Heart right ventricle (tissue), 16 donors: ENCODE measurements at regions not wholly inside any gene's neighbourhood (a gene's known extent, or its start where the extent isn't known, plus 50 kb on each side); places are given as distances from the start of the nearest gene placed in this dataset.

Experiments
- ATAC-seq, 8 donors: fragments of 200-7000 bp; cut with Tn5 transposase; one replicate each; pipeline ENCODE4 v1.9.1; 2020; ENCODE audit warnings: mild to moderate bottlenecking in 8 of 8, moderate library complexity in 8 of 8, moderate number of reproducible peaks in 1 of 8
- DNase-seq, 2 donors: peaks; one replicate each; pipeline ENCODE4 v3.0.0-alpha.2; 2020
- H3K27ac ChIP-seq, 10 donors: fragments of 200-600 bp; sonication (generic) in 2 of 10; one replicate each; pipeline versions ENCODE4 v1.5.0 to v1.8.0; 2020 to 2022; ENCODE audit warnings: mild to moderate bottlenecking in 3 of 10
- H3K27me3 ChIP-seq, 7 donors: fragments of 200-600 bp; one replicate each; pipeline ENCODE4 v1.8.0; 2021 to 2022; ENCODE audit warnings: mild to moderate bottlenecking in 2 of 7
- H3K36me3 ChIP-seq, 9 donors: fragments of 200-600 bp; sonication (generic) in 1 of 9; one replicate each; pipeline versions ENCODE4 v1.5.0 to v1.8.0; 2020 to 2022; ENCODE audit warnings: mild to moderate bottlenecking in 2 of 9
- H3K4me1 ChIP-seq, 9 donors: fragments of 200-600 bp; sonication (generic) in 1 of 9; one replicate each; pipeline versions ENCODE4 v1.5.0 to v1.8.0; 2020 to 2022; ENCODE audit warnings: mild to moderate bottlenecking in 4 of 9
- H3K4me3 ChIP-seq, 10 donors: fragments of 200-600 bp; sonication (generic) in 2 of 10; one replicate each; pipeline versions ENCODE4 v1.5.0 to v1.8.0; 2020 to 2022; ENCODE audit warnings: mild to moderate bottlenecking in 7 of 10, moderate library complexity in 2 of 10
- H3K9me3 ChIP-seq, 11 donors: fragments of 200-600 bp in 10 of 11; sonication (generic) in 2 of 11; one replicate each; pipeline versions ENCODE4 v1.5.0 to v1.8.0; 2013 to 2022; ENCODE audit warnings: mild to moderate bottlenecking in 2 of 11, control low read depth in 1 of 11, moderate library complexity in 1 of 11
- CTCF ChIP-seq, 9 donors: fragments of 200-600 bp; sonication (generic) in 2 of 9; IDR thresholded peaks; one replicate each; pipeline versions ENCODE4 v1.5.0 to v1.8.0; 2021 to 2022; ENCODE audit warnings: antibody characterized with exemption in 9 of 9, mild to moderate bottlenecking in 5 of 9, moderate library complexity in 1 of 9
- WGBS, 2 donors: extraction: QIAGEN DNeasy Blood & Tissue Kit; methylation state at CpG; one replicate each; pipeline ENCODE4 v1.1.7; 2013; ENCODE audit warnings: inconsistent platforms in 1 of 2; 5-methylcytosine and 5-hydroxymethylcytosine counted together
- intact Hi-C, 10 donors: fragments of 100-400 bp; cut with DNase I; formaldehyde crosslinking; loops; one replicate each; pipeline versions ENCODE4 v1.11.1 to v1.14.2; 2022
- donor health status: Arrhythmogenic right ventricular cardiomyopathy.
- donor health status: ischemic (EF 13 %, LVEDD 7.1; RV severe dilation, severe dysfunction).
- donor health status: healthy with polysubstance abuse.
- donor health status: DM: no; HTN: yes; CAD: no.
- donor health status: DM: no; HTN: no; CAD: no.
- donor health status: ischemic (EF 25% LVEDD 6.9; RV normal size, moderate dysfunction).
- donor health status: ischemic (EF 25% LVEDD 5.7; RV mildly dilated, moderate dysfunction).
- donor health status: healthy.
- donor health status: DM: yes; HTN: yes; CAD: no.
- donor health status: Ischemic cardiomyopathy.
- donor health status: ischemic (EF 35%, LVEDD 5.7; RV mildly dilated, moderate dysfunction).
- donor health status: nonischemic (EF 11% LVEDD 7.7; RV severe dilation, severe dysfunction).
- donor health status: DM: yes; HTN: yes; CAD: no.
- donor health status: PGD.
- donor health status: ischemic (EF 29% LVEDD 5.4; RV normal size, mild dysfunction).
- donor health status: nonischemic (EF 23%, LVEDD 6.1; RV moderate dilation, normal function).

- intact Hi-C loops: loop anchor here in 1 of 10 donors (1.0 kb wide), 1 partner anchor 43 kb away; no protein-coding TSS in a partner anchor
- no peak for DNase-seq
- Histone ChIP-seq H3K9me3 (peaks cover 0 to 15% (median 0%) of the 10 kb centered on the region in 11 donors), H3K4me3 (no peak overlapping the region), H3K4me1 (no peaks in the 10 kb centered on the region), H3K27me3 (no peaks in the 10 kb centered on the region), H3K27ac (no peak overlapping the region), H3K36me3 (no peaks in the 10 kb centered on the region)
- WGBS, 2 donors: 93 to 94% methylated on average over 25 of the region's 25 CpGs
- ATAC-seq: no peak
- TF ChIP-seq CTCF (IDR thresholded peaks at IDR 0.05): no peak
These were observed 539.7 kb upstream of the CCDC179 start for GRCh38 chr11:23399995-23400394.

GRCh38 chr11:23403210-23404185 is 543.2 kb upstream of the CCDC179 start:
- H3K27me3 ChIP-seq: no peaks in the 10 kb centered on the region
- no peak for DNase-seq
- 97% methylated on average over 53 of the region's 53 CpGs for WGBS, 2 donors
- intact Hi-C loops: no loop called here
- no peak for TF ChIP-seq CTCF (IDR thresholded peaks at IDR 0.05)
- peaks cover 0 to 38% (median 0%) of the 10 kb centered on the region in 11 donors for H3K9me3 ChIP-seq
- H3K4me1 ChIP-seq: no peaks in the 10 kb centered on the region
- H3K4me3 ChIP-seq: no peak overlapping the region
- ATAC-seq: no peak
- H3K27ac ChIP-seq: no peak overlapping the region
- H3K36me3 ChIP-seq: no peaks in the 10 kb centered on the region

- no peak for DNase-seq
- ATAC-seq: no peak
- WGBS, 2 donors: 94 to 95% methylated on average over 41 of the region's 41 CpGs
These were observed 544.2 kb upstream of the CCDC179 start for GRCh38 chr11:23404225-23405160.

More at GRCh38 chr11:23404225-23405160, 544.2 kb upstream of the CCDC179 start:
- H3K4me3 ChIP-seq: no peak overlapping the region
- intact Hi-C loops: no loop called here
- no peak overlapping the region for H3K27ac ChIP-seq
- TF ChIP-seq CTCF (IDR thresholded peaks at IDR 0.05): no peak
- H3K27me3 ChIP-seq: no peaks in the 10 kb centered on the region
- no peaks in the 10 kb centered on the region for H3K36me3 ChIP-seq
- no peaks in the 10 kb centered on the region for H3K4me1 ChIP-seq
- peaks cover 0 to 41% (median 10%) of the 10 kb centered on the region in 11 donors for H3K9me3 ChIP-seq
